ENCODE measurements at regions not wholly inside any gene's neighbourhood (a gene's known extent, or its start where the extent isn't known, plus 50 kb on each side); places are given as distances from the start of the nearest gene placed in this dataset.
A peak's percentile ranks its signal among the peaks of the same experiment; 100 is the strongest.

DNA sequence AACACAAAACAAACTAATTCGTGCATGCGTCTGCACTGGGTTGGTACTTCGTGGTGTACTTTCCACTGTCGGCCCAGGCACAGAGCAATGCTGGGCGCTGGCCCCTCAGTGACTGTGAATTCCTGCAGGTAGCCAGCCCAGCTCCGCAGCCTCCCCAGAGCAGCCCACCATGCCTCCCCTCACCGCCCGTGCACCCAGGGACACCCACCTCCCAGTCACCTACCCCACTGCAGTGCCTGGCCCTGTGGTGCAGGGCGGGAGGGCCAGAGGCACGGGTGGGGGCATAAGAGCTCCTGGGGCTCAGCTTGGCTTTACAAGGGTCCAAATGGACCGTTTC, 93.1 kb upstream of the ZNF507 start:
- DNase-seq (ENCODE audit: low spot score in 2 of 2) = peak in 1 of 2 donors; percentile 69
- H3K4me3 ChIP-seq (ENCODE audit: low read depth, poor library complexity, severe bottlenecking) = no peak overlapping the region
- no peak for TF ChIP-seq POLR2A (IDR thresholded peaks at IDR 0.05)
- TF ChIP-seq, protein P1, sequence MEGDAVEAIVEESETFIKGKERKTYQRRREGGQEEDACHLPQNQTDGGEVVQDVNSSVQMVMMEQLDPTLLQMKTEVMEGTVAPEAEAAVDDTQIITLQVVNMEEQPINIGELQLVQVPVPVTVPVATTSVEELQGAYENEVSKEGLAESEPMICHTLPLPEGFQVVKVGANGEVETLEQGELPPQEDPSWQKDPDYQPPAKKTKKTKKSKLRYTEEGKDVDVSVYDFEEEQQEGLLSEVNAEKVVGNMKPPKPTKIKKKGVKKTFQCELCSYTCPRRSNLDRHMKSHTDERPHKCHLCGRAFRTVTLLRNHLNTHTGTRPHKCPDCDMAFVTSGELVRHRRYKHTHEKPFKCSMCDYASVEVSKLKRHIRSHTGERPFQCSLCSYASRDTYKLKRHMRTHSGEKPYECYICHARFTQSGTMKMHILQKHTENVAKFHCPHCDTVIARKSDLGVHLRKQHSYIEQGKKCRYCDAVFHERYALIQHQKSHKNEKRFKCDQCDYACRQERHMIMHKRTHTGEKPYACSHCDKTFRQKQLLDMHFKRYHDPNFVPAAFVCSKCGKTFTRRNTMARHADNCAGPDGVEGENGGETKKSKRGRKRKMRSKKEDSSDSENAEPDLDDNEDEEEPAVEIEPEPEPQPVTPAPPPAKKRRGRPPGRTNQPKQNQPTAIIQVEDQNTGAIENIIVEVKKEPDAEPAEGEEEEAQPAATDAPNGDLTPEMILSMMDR (IDR thresholded peaks at IDR 0.05) = no peak
- 81 to 82% methylated on average over 11 of the region's 11 CpGs for WGBS, 2 donors
- intact Hi-C loops (cut with DNase I; ENCODE audit: low total_unique reads) = no loop called here

DNA sequence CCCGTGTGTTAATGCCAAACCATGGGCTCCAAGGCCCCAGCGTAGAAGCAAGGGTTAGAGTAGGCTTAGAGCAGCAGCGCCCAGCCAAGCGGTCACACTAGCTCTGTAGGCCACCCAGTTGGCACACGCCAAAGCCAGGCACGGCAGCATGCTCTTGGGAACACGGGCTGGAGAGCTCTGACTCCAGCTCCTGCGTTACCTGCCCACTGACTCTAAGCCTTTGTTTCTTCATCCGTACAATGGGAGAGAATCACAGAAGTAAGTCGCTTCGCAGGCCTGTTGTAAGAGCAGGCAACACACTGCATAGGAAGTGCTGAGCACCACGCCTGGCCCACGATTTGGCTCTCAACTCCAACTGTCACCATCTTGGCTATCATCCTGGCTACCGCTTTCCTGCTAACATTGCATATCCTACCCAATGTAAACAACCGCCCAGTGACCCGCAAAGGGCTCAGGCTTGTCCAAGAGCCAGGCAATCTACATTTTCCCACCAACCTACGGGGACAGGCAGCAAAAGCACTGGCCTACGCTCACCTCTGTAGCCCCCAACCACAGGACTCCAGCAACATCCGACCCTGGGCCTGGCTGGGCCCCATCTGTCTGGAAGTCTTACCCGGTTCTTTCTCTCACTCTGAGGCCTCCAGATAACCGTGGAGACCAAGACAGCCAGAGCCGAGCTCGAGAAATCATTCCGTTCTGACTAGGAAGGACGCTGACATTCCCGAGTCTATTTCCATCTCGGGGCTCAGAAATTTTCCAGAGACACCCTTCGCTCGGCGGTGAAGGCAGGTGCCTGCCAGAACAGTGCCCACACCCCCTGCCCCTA, 91.5 kb upstream of the ZNF507 start:
- intact Hi-C loops (cut with DNase I; ENCODE audit: low total_unique reads) = no loop called here
- no peak for TF ChIP-seq POLR2A (IDR thresholded peaks at IDR 0.05)
- TF ChIP-seq, protein P1 (IDR thresholded peaks at IDR 0.05) = no peak
- WGBS, 2 donors = 85 to 87% methylated on average over 30 of the region's 30 CpGs
- DNase-seq (ENCODE audit: low spot score in 2 of 2) = peak in 1 of 2 donors; percentile 46
- H3K4me3 ChIP-seq (ENCODE audit: low read depth, poor library complexity, severe bottlenecking) = no peak overlapping the region

DNA sequence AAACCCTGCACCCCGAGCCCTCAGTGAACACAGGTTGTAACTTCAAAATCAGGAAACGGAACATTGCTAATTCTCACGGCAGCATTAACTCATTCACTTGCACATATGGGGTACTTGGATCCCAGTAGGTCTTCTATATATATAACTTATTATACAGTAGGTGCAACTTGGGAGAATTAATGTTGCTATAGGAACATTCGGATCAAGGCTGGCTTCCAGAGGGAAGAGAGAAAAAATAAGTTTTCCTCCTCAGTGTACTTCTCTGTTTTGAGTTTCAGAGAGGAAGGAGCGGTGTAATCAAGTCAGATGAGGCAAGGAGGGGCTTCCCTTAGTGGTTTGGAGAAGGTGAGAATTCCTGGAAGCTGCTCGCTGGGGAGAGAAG, 90.9 kb upstream of the ZNF507 start:
- TF ChIP-seq POLR2A (IDR thresholded peaks at IDR 0.05) = no peak
- TF ChIP-seq, protein P1 (IDR thresholded peaks at IDR 0.05) = no peak
- DNase-seq (ENCODE audit: low spot score in 2 of 2) = no peak
- intact Hi-C loops (cut with DNase I; ENCODE audit: low total_unique reads) = no loop called here
- H3K4me3 ChIP-seq (ENCODE audit: low read depth, poor library complexity, severe bottlenecking) = no peak overlapping the region
- WGBS, 2 donors = 71 to 72% methylated on average over 6 of the region's 6 CpGs

DNA sequence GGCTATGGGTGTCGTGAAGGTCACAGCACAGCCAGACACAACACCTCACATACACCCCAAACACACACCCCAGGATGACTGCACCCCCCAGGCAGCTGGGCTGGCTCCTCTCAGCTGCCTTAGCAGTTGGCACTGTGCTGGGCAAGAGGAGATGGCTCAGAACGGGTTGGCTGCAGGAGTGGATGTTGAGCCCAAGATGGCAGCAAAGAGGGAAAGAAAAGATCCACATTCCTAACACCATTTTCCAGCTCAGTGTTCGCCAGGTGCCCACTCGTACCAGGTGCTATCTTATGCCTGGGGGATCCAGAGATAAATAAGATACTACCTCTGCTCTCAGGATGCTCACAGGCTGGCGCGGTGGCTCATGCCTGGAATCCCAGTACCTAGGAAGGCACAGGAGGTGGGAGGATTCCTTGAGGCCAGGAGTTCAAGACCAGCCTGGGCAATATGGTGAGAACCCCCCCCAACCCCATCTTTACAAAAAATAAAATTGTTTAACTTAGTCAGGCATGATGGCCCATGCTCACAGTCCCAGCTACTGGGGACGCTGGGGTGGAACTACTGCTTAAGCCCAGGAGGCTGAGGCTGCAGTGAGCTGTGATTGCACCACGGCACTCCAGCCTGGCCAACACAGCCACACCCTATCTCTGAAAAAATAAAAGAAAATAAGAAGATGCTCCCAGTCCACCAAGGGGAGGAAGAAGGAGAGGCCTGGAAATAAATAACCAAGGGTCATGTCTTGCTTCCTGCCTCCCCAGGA, 89.7 kb upstream of the ZNF507 start:
- intact Hi-C loops (cut with DNase I; ENCODE audit: low total_unique reads) = no loop called here
- TF ChIP-seq, protein P1 (IDR thresholded peaks at IDR 0.05) = no peak
- no peak overlapping the region for H3K4me3 ChIP-seq (ENCODE audit: low read depth, poor library complexity, severe bottlenecking)
- 63 to 67% methylated on average over 8 of the region's 8 CpGs for WGBS, 2 donors
- DNase-seq (ENCODE audit: low spot score in 2 of 2) = peak in 1 of 2 donors; percentile 67

DNA sequence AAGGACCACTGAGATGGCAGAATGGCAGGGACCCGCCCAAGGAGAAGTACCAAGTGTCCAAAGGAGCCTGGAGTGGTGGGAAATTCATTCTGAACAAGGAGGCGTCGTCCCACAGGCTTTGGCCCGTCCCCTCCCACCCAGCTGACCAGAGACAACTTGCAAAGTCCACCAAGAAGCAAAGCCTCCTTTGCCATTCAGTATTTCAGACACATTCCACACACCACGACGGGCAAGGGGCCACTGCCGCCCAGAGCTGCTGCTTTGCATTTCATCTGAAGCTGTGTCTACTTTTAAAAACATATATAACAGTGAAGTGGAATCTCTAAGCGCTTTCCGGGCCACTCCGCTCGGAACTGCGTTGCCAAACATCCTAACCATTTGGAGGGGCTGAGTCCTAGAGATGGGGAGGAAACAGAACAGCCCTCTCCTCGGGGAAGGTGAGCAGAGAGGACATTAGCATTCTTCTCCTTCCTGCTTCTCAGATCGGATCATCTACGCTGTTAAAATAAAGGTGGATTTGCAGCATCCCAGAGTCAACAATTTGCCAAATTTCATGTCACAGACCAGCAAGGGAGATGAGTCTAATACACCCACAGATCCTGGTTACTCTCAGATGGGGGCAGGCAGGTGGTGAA, 89.0 kb upstream of the ZNF507 start:
- TF ChIP-seq, protein P1 (IDR thresholded peaks at IDR 0.05) = no peak
- TF ChIP-seq POLR2A (IDR thresholded peaks at IDR 0.05) = no peak
- no peak overlapping the region for H3K4me3 ChIP-seq (ENCODE audit: low read depth, poor library complexity, severe bottlenecking)
- WGBS, 2 donors = 83 to 85% methylated on average over 15 of the region's 15 CpGs
- intact Hi-C loops (cut with DNase I; ENCODE audit: low total_unique reads) = no loop called here
- DNase-seq (ENCODE audit: low spot score in 2 of 2) = peak in 1 of 2 donors; percentile 58
